CD4-positive, alpha-beta T cell treated with Interleukin-4 for 1 hour (primary cell): ENCODE measurements at regions not wholly inside any gene's neighbourhood (a gene's known extent, or its start where the extent isn't known, plus 50 kb on each side); places are given as distances from the start of the nearest gene placed in this dataset.

Source experiments
- DNase-seq, 2 donors: peaks; one replicate each; pipeline ENCODE4 v3.0.0-alpha.2; 2020 to 2022

GRCh38 chr2:238584617-238585016 is 157.9 kb downstream of the ASB1 start:
- no peak for DNase-seq

GRCh38 chr2:238585836-238586821 is 159.4 kb downstream of the ASB1 start:
- DNase-seq: no peak

- no peak for DNase-seq
Measured at GRCh38 chr2:238586931-238587775, 160.4 kb downstream of the ASB1 start.

- no peak for DNase-seq
Measured at GRCh38 chr2:238587776-238588660, 161.3 kb downstream of the ASB1 start.

- no peak for DNase-seq
Measured at GRCh38 chr2:238589591-238590460, 163.1 kb downstream of the ASB1 start.

GRCh38 chr2:238591732-238592131 is 165.0 kb downstream of the ASB1 start:
- no peak for DNase-seq

GRCh38 chr2:238593236-238593635 is 166.5 kb downstream of the ASB1 start:
- DNase-seq: no peak

GRCh38 chr2:238593678-238594077 is 167.0 kb downstream of the ASB1 start:
- DNase-seq: no peak

- no peak for DNase-seq
Measured at GRCh38 chr2:238594796-238595749, 168.3 kb downstream of the ASB1 start.

- DNase-seq: no peak
Measured at GRCh38 chr2:238595750-238596570, 169.2 kb downstream of the ASB1 start.

GRCh38 chr2:238596571-238597551 is 170.1 kb downstream of the ASB1 start:
- DNase-seq: no peak

- DNase-seq: no peak
Measured at GRCh38 chr2:238597638-238598528, 171.2 kb downstream of the ASB1 start.

- DNase-seq: no peak
Measured at GRCh38 chr2:238598802-238599530, 172.2 kb downstream of the ASB1 start.

GRCh38 chr2:238599549-238600505 is 173.1 kb downstream of the ASB1 start:
- DNase-seq: no peak
